ENCODE measurements at regions not wholly inside any gene's neighbourhood (a gene's known extent, or its start where the extent isn't known, plus 50 kb on each side); places are given as distances from the start of the nearest gene placed in this dataset.
"Not testable (repeated sequence)": the region's sequence is repeated elsewhere in the genome, so short reads cannot be mapped to it uniquely, and the experiment has no call there.

GRCh38 chr22:23452231-23453010 lies 127.7 kb downstream of the IGLL1 start:
- no peak overlapping the region for H4K8ac ChIP-seq (replicated peaks; ENCODE audit: insufficient read length, low read depth, low read length)
- H3K79me2 ChIP-seq (ENCODE audit: insufficient read depth, low read length): no peaks in the 10 kb centered on the region
- Mint-ChIP-seq H3K27ac (no peak overlapping the region), H3K27me3 (ENCODE audit: low read depth) (peaks cover 41% of the 10 kb centered on the region), H3K36me3 (ENCODE audit: insufficient read depth in 1 of 3, low read depth in 3 of 3) (no peaks in the 10 kb centered on the region), H3K9me3 (no peaks in the 10 kb centered on the region; a peak in 1 of 5 replicates), H3K4me1 (peaks cover 4 to 7% of the 10 kb centered on the region in 2 experiments), H3K4me3 (no peak overlapping the region)
- no peak overlapping the region for H3K56ac ChIP-seq (ENCODE audit: insufficient read length, low read depth, low read length)
- WGBS (ENCODE audit: extremely low coverage, insufficient read length, low lambda C conversion rate): no CpG with 5 or more reads among the region's 23 CpGs
- no peaks in the 10 kb centered on the region for H3K4me1 ChIP-seq (ENCODE audit: insufficient read depth, low read length)
- no peak overlapping the region for H4K91ac ChIP-seq (ENCODE audit: insufficient read length, low read depth, low read length)
- H2BK12ac ChIP-seq (ENCODE audit: insufficient read length, low read depth, low read length): no peak overlapping the region
- H3K23ac ChIP-seq (ENCODE audit: insufficient read length, low read depth, low read length): no peak overlapping the region
- H3K4me2 ChIP-seq (ENCODE audit: insufficient read depth, insufficient read length, low read length): no peak overlapping the region
- no peak overlapping the region for H3K27ac ChIP-seq (ENCODE audit: insufficient read length, low read depth, low read length)
- H3K9ac ChIP-seq (ENCODE audit: extremely low read depth, insufficient read length, low read length): no peak overlapping the region
- no peak overlapping the region for H3K18ac ChIP-seq (ENCODE audit: insufficient read length, low read depth, low read length)
- no peak overlapping the region for H3K14ac ChIP-seq (ENCODE audit: insufficient read depth, low read length)
- no peaks in the 10 kb centered on the region for H3K79me1 ChIP-seq (ENCODE audit: insufficient read depth, low read depth, low read length, poor library complexity, severe bottlenecking)
- H3K4ac ChIP-seq (ENCODE audit: low read depth, low read length): no peak overlapping the region
- no peaks in the 10 kb centered on the region for H3K27me3 ChIP-seq (ENCODE audit: insufficient read depth, low read length)
- H3K23me2 ChIP-seq (ENCODE audit: insufficient read length, low read depth, low read length, poor library complexity, severe bottlenecking): no peaks in the 10 kb centered on the region
- no peak overlapping the region for H4K5ac ChIP-seq (ENCODE audit: insufficient read length, low read depth, low read length)
- H2BK15ac ChIP-seq (ENCODE audit: low read depth, low read length): no peak overlapping the region
- no peak overlapping the region for H2AFZ ChIP-seq (ENCODE audit: low read length)
- H2BK20ac ChIP-seq (ENCODE audit: low read depth, low read length, poor library complexity, severe bottlenecking): no peak overlapping the region
- H2BK120ac ChIP-seq (ENCODE audit: low read depth, low read length, poor library complexity, severe bottlenecking): no peak overlapping the region
- no peak overlapping the region for H2AK5ac ChIP-seq (ENCODE audit: insufficient read length, low read length)
- H4K20me1 ChIP-seq (ENCODE audit: control insufficient read depth, insufficient read depth, insufficient read length): no peaks in the 10 kb centered on the region
- TF ChIP-seq CTCF (conservative IDR thresholded peaks at IDR 0.05): no peak
- H3T11ph ChIP-seq (ENCODE audit: low read length): no peak overlapping the region
- no peak for DNase-seq
- H3K9me3 ChIP-seq (ENCODE audit: control insufficient read depth, low read depth, low read length): no peaks in the 10 kb centered on the region
- no peak overlapping the region for H2BK5ac ChIP-seq (ENCODE audit: insufficient read length, low read length)

- not testable (repeated sequence) for H3K9me3 ChIP-seq (ENCODE audit: control insufficient read depth, low read depth, low read length); H4K20me1 ChIP-seq (ENCODE audit: control insufficient read depth, insufficient read depth, insufficient read length); H3K4ac ChIP-seq (ENCODE audit: low read depth, low read length); H3T11ph ChIP-seq (ENCODE audit: low read length); H3K27ac Mint-ChIP-seq; H3K27ac ChIP-seq (ENCODE audit: insufficient read length, low read depth, low read length); H3K4me3 Mint-ChIP-seq; H2BK5ac ChIP-seq (ENCODE audit: insufficient read length, low read length); H3K79me1 ChIP-seq (ENCODE audit: insufficient read depth, low read depth, low read length, poor library complexity, severe bottlenecking); H3K36me3 Mint-ChIP-seq (ENCODE audit: insufficient read depth in 1 of 3, low read depth in 3 of 3); H3K79me2 ChIP-seq (ENCODE audit: insufficient read depth, low read length); H3K14ac ChIP-seq (ENCODE audit: insufficient read depth, low read length); H4K5ac ChIP-seq (ENCODE audit: insufficient read length, low read depth, low read length); DNase-seq; H3K4me1 ChIP-seq (ENCODE audit: insufficient read depth, low read length); H3K4me2 ChIP-seq (ENCODE audit: insufficient read depth, insufficient read length, low read length); H3K23ac ChIP-seq (ENCODE audit: insufficient read length, low read depth, low read length); H2AFZ ChIP-seq (ENCODE audit: low read length); H3K23me2 ChIP-seq (ENCODE audit: insufficient read length, low read depth, low read length, poor library complexity, severe bottlenecking); H3K4me1 Mint-ChIP-seq; H3K56ac ChIP-seq (ENCODE audit: insufficient read length, low read depth, low read length); H2AK5ac ChIP-seq (ENCODE audit: insufficient read length, low read length); H3K9ac ChIP-seq (ENCODE audit: extremely low read depth, insufficient read length, low read length); H4K8ac ChIP-seq (replicated peaks; ENCODE audit: insufficient read length, low read depth, low read length); H2BK12ac ChIP-seq (ENCODE audit: insufficient read length, low read depth, low read length); H2BK20ac ChIP-seq (ENCODE audit: low read depth, low read length, poor library complexity, severe bottlenecking); H4K91ac ChIP-seq (ENCODE audit: insufficient read length, low read depth, low read length); H2BK15ac ChIP-seq (ENCODE audit: low read depth, low read length); H3K9me3 Mint-ChIP-seq; H3K18ac ChIP-seq (ENCODE audit: insufficient read length, low read depth, low read length); H3K27me3 ChIP-seq (ENCODE audit: insufficient read depth, low read length); H2BK120ac ChIP-seq (ENCODE audit: low read depth, low read length, poor library complexity, severe bottlenecking)
- no CpG with 5 or more reads among the region's 30 CpGs for WGBS (ENCODE audit: extremely low coverage, insufficient read length, low lambda C conversion rate)
- peaks cover 47% of the 10 kb centered on the region for H3K27me3 Mint-ChIP-seq (ENCODE audit: low read depth)
Measured at GRCh38 chr22:23451452-23452230, 128.4 kb downstream of the IGLL1 start.

Measured in H9 (cell line).